NB4 (cell line): ENCODE measurements at regions not wholly inside any gene's neighbourhood (a gene's known extent, or its start where the extent isn't known, plus 50 kb on each side); places are given as distances from the start of the nearest gene placed in this dataset.

Source experiments
- MYC ChIP-seq: IDR thresholded peaks from 2 replicates; pipeline ENCODE4 v1.6.1; 2011; ENCODE audit warnings: low read depth, low read length
- TF ChIP-seq, protein P1 (sequence below): IDR thresholded peaks from 2 replicates; pipeline ENCODE4 v1.6.1; 2011; ENCODE audit warnings: low read depth, low read length
- TF ChIP-seq, protein P2 (sequence below): IDR thresholded peaks from one replicate; pipeline ENCODE4 v1.5.1; 2012; ENCODE audit warnings: low read depth, low read length

DNA sequence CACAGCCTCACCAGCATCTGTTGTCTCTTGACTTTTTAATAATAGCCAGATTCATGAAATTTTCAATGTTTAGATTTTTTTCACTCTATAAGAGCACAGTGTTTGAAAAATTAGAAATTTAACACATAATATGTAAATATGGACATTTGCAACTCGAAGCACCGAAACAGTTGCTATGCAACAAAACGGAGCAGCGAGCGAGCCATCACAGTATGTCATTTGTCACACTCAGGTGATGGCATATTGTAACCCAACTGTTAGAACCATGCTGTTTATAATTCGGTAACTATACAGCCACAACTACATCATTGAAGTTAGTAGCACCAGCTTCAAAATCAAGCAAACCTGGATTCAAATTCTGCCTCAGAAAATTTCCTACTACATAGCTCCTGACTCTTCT is 410.8 kb downstream of the NPIPA8 start:
- TF ChIP-seq, protein P1, sequence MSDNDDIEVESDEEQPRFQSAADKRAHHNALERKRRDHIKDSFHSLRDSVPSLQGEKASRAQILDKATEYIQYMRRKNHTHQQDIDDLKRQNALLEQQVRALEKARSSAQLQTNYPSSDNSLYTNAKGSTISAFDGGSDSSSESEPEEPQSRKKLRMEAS: no peak
- TF ChIP-seq MYC: no peak
- TF ChIP-seq, protein P2, sequence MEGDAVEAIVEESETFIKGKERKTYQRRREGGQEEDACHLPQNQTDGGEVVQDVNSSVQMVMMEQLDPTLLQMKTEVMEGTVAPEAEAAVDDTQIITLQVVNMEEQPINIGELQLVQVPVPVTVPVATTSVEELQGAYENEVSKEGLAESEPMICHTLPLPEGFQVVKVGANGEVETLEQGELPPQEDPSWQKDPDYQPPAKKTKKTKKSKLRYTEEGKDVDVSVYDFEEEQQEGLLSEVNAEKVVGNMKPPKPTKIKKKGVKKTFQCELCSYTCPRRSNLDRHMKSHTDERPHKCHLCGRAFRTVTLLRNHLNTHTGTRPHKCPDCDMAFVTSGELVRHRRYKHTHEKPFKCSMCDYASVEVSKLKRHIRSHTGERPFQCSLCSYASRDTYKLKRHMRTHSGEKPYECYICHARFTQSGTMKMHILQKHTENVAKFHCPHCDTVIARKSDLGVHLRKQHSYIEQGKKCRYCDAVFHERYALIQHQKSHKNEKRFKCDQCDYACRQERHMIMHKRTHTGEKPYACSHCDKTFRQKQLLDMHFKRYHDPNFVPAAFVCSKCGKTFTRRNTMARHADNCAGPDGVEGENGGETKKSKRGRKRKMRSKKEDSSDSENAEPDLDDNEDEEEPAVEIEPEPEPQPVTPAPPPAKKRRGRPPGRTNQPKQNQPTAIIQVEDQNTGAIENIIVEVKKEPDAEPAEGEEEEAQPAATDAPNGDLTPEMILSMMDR: no peak
